ENCODE measurements at regions not wholly inside any gene's neighbourhood (a gene's known extent, or its start where the extent isn't known, plus 50 kb on each side); places are given as distances from the start of the nearest gene placed in this dataset.

DNA sequence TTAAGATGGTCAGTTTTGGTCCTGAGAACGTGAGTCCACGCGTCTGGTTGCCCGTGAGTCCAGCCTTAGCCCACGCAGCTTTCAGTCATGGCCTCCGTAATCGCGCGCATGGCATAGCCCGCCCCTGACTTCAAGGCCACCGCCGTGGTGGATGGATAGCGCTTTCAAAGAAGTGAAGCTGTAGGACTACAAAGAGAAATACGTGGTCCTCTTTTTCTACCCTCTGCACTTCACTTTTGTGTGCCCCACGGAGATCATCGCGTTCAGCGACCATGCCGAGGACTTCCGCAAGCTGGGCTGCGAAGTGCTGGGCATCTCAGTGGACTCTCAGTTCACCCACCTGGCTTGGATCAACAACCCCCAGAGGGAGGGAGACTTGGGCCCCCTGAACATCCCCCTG is 142.0 kb upstream of the MCHR2 start:
- no peak for DNase-seq
- TF ChIP-seq, protein P1, sequence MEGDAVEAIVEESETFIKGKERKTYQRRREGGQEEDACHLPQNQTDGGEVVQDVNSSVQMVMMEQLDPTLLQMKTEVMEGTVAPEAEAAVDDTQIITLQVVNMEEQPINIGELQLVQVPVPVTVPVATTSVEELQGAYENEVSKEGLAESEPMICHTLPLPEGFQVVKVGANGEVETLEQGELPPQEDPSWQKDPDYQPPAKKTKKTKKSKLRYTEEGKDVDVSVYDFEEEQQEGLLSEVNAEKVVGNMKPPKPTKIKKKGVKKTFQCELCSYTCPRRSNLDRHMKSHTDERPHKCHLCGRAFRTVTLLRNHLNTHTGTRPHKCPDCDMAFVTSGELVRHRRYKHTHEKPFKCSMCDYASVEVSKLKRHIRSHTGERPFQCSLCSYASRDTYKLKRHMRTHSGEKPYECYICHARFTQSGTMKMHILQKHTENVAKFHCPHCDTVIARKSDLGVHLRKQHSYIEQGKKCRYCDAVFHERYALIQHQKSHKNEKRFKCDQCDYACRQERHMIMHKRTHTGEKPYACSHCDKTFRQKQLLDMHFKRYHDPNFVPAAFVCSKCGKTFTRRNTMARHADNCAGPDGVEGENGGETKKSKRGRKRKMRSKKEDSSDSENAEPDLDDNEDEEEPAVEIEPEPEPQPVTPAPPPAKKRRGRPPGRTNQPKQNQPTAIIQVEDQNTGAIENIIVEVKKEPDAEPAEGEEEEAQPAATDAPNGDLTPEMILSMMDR (IDR thresholded peaks at IDR 0.05; ENCODE audit: borderline replicate concordance) = no peak
- H3K4me1 ChIP-seq = no peaks in the 10 kb centered on the region

DNA sequence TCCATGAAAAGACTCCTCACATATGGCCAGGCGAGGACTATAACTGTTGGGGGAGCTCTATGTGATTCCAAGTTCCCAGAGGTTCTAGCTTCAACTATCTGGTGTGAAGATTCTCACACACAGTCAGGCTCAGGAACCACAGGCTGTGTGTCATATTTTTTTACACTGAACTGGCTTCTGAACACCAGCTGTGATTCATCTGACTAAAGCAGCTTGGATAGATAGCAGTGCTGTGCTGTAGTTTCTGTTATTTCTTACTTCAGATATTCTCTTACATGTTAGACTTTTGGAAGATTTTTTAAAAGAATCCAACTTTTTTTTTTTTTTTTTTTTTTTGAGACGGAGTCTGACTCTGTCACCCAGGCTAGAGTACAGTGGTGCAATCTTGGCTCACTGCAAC is 140.7 kb upstream of the MCHR2 start:
- no peak for DNase-seq
- Histone ChIP-seq H3K27ac (replicated peaks) (no peak overlapping the region), H3K4me3 (no peak overlapping the region), H3K36me3 (no peaks in the 10 kb centered on the region), H3K27me3 (ENCODE audit: low read depth) (no peaks in the 10 kb centered on the region), H3K9me3 (replicated peaks) (peaks cover 31% of the 10 kb centered on the region), H3K4me1 (no peaks in the 10 kb centered on the region)
- intact Hi-C loops (cut with micrococcal nuclease) = no loop called here
- TF ChIP-seq, protein P1 (IDR thresholded peaks at IDR 0.05; ENCODE audit: borderline replicate concordance) = no peak

More for the DNA sequence above, 142.0 kb upstream of the MCHR2 start:
- intact Hi-C loops (cut with micrococcal nuclease) = no loop called here
- H3K27ac ChIP-seq (replicated peaks) = no peak overlapping the region
- H3K4me3 ChIP-seq = no peak overlapping the region
- peaks cover 20% of the 10 kb centered on the region for H3K9me3 ChIP-seq (replicated peaks)
- no peaks in the 10 kb centered on the region for H3K36me3 ChIP-seq
- no peaks in the 10 kb centered on the region for H3K27me3 ChIP-seq (ENCODE audit: low read depth)

- H3K4me1 ChIP-seq = no peaks in the 10 kb centered on the region
- peaks cover 31% of the 10 kb centered on the region for H3K9me3 ChIP-seq (replicated peaks)
- no peak overlapping the region for H3K27ac ChIP-seq (replicated peaks)
- TF ChIP-seq, protein P1 (IDR thresholded peaks at IDR 0.05; ENCODE audit: borderline replicate concordance) = no peak
- DNase-seq = no peak
- H3K27me3 ChIP-seq (ENCODE audit: low read depth) = no peaks in the 10 kb centered on the region
- intact Hi-C loops (cut with micrococcal nuclease) = no loop called here
- no peak overlapping the region for H3K4me3 ChIP-seq
- no peaks in the 10 kb centered on the region for H3K36me3 ChIP-seq
Measured at GRCh38 chr6:100134297-100134696, 140.3 kb upstream of the MCHR2 start.

- intact Hi-C loops (cut with micrococcal nuclease) = no loop called here
- H3K36me3 ChIP-seq = no peaks in the 10 kb centered on the region
Measured at GRCh38 chr6:100132005-100132404, 138.0 kb upstream of the MCHR2 start.

DNA sequence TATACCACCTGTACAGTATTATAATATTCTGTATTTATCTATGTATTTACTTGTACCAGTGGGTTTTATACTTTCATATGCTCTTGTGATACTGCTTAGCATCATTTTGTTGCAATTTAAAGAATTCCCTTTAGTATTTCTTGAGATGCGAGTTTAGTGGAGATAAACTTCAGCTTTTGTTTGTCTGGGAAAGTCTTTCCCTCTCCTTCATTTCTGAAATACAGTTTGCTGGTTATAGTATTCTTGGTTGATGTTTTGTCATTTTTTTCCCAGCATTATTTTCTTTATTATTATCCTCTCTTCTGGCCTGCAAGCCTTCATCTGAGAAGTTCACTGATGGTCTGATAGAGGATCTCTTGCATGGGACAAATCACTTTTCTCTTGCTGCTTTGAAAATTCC is 136.6 kb upstream of the MCHR2 start:
- Histone ChIP-seq H3K4me3 (no peak overlapping the region), H3K9me3 (replicated peaks) (peaks cover 31% of the 10 kb centered on the region), H3K27me3 (ENCODE audit: low read depth) (peaks cover 6% of the 10 kb centered on the region), H3K27ac (replicated peaks) (no peak overlapping the region), H3K36me3 (no peaks in the 10 kb centered on the region), H3K4me1 (no peaks in the 10 kb centered on the region)
- no peak for DNase-seq
- TF ChIP-seq, protein P1 (IDR thresholded peaks at IDR 0.05; ENCODE audit: borderline replicate concordance) = no peak
- intact Hi-C loops (cut with micrococcal nuclease) = no loop called here

More at GRCh38 chr6:100132005-100132404, 138.0 kb upstream of the MCHR2 start:
- peaks cover 4% of the 10 kb centered on the region for H3K27me3 ChIP-seq (ENCODE audit: low read depth)
- TF ChIP-seq, protein P1 (IDR thresholded peaks at IDR 0.05; ENCODE audit: borderline replicate concordance) = no peak
- H3K27ac ChIP-seq (replicated peaks) = no peak overlapping the region
- no peak for DNase-seq
- no peaks in the 10 kb centered on the region for H3K4me1 ChIP-seq
- H3K4me3 ChIP-seq = no peak overlapping the region
- peaks cover 31% of the 10 kb centered on the region for H3K9me3 ChIP-seq (replicated peaks)
